CD4-positive, alpha-beta memory T cell (primary cell): ENCODE measurements at regions not wholly inside any gene's neighbourhood (a gene's known extent, or its start where the extent isn't known, plus 50 kb on each side); places are given as distances from the start of the nearest gene placed in this dataset.

Experiments used
- CTCF ChIA-PET: fragments of 350-600 bp; sonication (Branson Sonifier 250); formaldehyde crosslinking; loops from one replicate; lab custom pipeline; 2021; ENCODE audit warnings: inconsistent platforms; ENCODE audit not compliant: partially characterized antibody; lab: Charles Lee
- POLR2A ChIA-PET: fragments of 350-600 bp; sonication (Branson Sonifier 250); formaldehyde crosslinking; loops from one replicate; lab custom pipeline; 2021; ENCODE audit not compliant: partially characterized antibody; lab: Charles Lee
- DNase-seq, 5 donors: peaks; one replicate each; pipeline versions ENCODE4 v3.0.0 to v3.0.0-alpha.2; 2020 to 2022; ENCODE audit warnings: mixed read lengths in 1 of 5
- H3K27ac ChIP-seq: one replicate; pipeline ENCODE4 v1.7.0; 2013; ENCODE audit warnings: low read depth, low read length
- H3K27me3 ChIP-seq: 2 replicates; pipeline ENCODE4 v1.7.0; 2013; ENCODE audit warnings: mild to moderate bottlenecking, low read length, moderate library complexity; ENCODE audit not compliant: insufficient read depth
- H3K36me3 ChIP-seq: 2 replicates; pipeline ENCODE4 v1.7.0; 2013; ENCODE audit warnings: mild to moderate bottlenecking, low read length, moderate library complexity; ENCODE audit not compliant: insufficient read depth
- H3K4me1 ChIP-seq: 2 replicates; pipeline ENCODE4 v1.7.0; 2013; ENCODE audit warnings: mild to moderate bottlenecking, low read length, moderate library complexity; ENCODE audit not compliant: insufficient read depth
- H3K4me3 ChIP-seq, 2 donors: one replicate each; pipeline ENCODE4 v1.7.0; 2013; ENCODE audit warnings: low read length in 2 of 2, mild to moderate bottlenecking in 1 of 2
- H3K9me3 ChIP-seq, 2 donors: one replicate each; pipeline ENCODE4 v1.7.0; 2013; ENCODE audit warnings: low read length in 2 of 2, control low read depth in 1 of 2; ENCODE audit not compliant: control insufficient read depth in 1 of 2
- H3K27ac Mint-ChIP-seq, 7 donors: one replicate each; pipeline ENCODE4 v1.8.0; 2020 to 2021; ENCODE audit warnings: mixed read lengths in 7 of 7, mild to moderate bottlenecking in 6 of 7, inconsistent platforms in 3 of 7, moderate library complexity in 3 of 7
- H3K27me3 Mint-ChIP-seq, 2 donors: one replicate each; pipeline ENCODE4 v1.8.0; 2020 to 2021; ENCODE audit warnings: mixed read lengths in 2 of 2
- H3K36me3 Mint-ChIP-seq, 2 donors: one replicate each; pipeline ENCODE4 v1.8.0; 2020 to 2021; ENCODE audit warnings: mixed read lengths in 2 of 2, inconsistent platforms in 1 of 2, mild to moderate bottlenecking in 1 of 2
- H3K4me1 Mint-ChIP-seq, 4 donors: one replicate each; pipeline ENCODE4 v1.8.0; 2020 to 2021; ENCODE audit warnings: mixed read lengths in 4 of 4, mild to moderate bottlenecking in 1 of 4
- H3K4me3 Mint-ChIP-seq, 8 donors: one replicate each; pipeline ENCODE4 v1.8.0; 2020 to 2021; ENCODE audit warnings: mixed read lengths in 8 of 8, mild to moderate bottlenecking in 7 of 8, moderate library complexity in 6 of 8, inconsistent platforms in 3 of 8
- H3K9me3 Mint-ChIP-seq, 8 donors: one replicate each; pipeline ENCODE4 v1.8.0; 2020 to 2021; ENCODE audit warnings: mixed read lengths in 8 of 8, mild to moderate bottlenecking in 5 of 8, inconsistent platforms in 3 of 8, moderate library complexity in 1 of 8
- intact Hi-C: fragments of 100-400 bp; cut with micrococcal nuclease; formaldehyde crosslinking; loops from one replicate; pipeline ENCODE4 v1.15.1; 2023

- Mint-ChIP-seq H3K27me3 (peaks cover 0 to 6% of the 10 kb centered on the region in 2 donors), H3K36me3 (no peaks in the 10 kb centered on the region), H3K27ac (no peak overlapping the region), H3K9me3 (no peaks in the 10 kb centered on the region), H3K4me1 (no peaks in the 10 kb centered on the region), H3K4me3 (no peak overlapping the region)
- Histone ChIP-seq H3K27me3 (no peaks in the 10 kb centered on the region), H3K9me3 (no peaks in the 10 kb centered on the region), H3K4me3 (no peak overlapping the region), H3K4me1 (no peaks in the 10 kb centered on the region), H3K27ac (no peak overlapping the region), H3K36me3 (no peaks in the 10 kb centered on the region)
- CTCF ChIA-PET, result no interaction called here
- POLR2A ChIA-PET, result no interaction called here
- DNase-seq, result no peak
- intact Hi-C loops, result loop anchor here (10.0 kb wide), 1 partner anchor 1781 kb away; no protein-coding TSS in a partner anchor
These were observed 99.1 kb upstream of the USP38 start for GRCh38 chr4:143085659-143086058.

- H3K36me3 ChIP-seq, result no peaks in the 10 kb centered on the region
- no peak overlapping the region for H3K27ac ChIP-seq
- intact Hi-C loops, result loop anchor here (10.0 kb wide), 1 partner anchor 1784 kb away; no protein-coding TSS in a partner anchor
- CTCF ChIA-PET, result no interaction called here
- no peaks in the 10 kb centered on the region for H3K27me3 ChIP-seq
- POLR2A ChIA-PET, result no interaction called here
- H3K9me3 ChIP-seq, result no peaks in the 10 kb centered on the region
- no peak for DNase-seq
- no peak overlapping the region for H3K4me3 ChIP-seq
- Mint-ChIP-seq H3K9me3 (peaks cover 0 to 2% (median 0%) of the 10 kb centered on the region in 8 donors), H3K36me3 (no peaks in the 10 kb centered on the region), H3K4me1 (no peaks in the 10 kb centered on the region), H3K4me3 (no peak overlapping the region), H3K27ac (no peak overlapping the region), H3K27me3 (peaks cover 0 to 1% of the 10 kb centered on the region in 2 donors)
- no peaks in the 10 kb centered on the region for H3K4me1 ChIP-seq
These were observed 95.4 kb upstream of the USP38 start for GRCh38 chr4:143089291-143089690.

- Histone ChIP-seq H3K4me1 (no peaks in the 10 kb centered on the region), H3K27me3 (no peaks in the 10 kb centered on the region), H3K9me3 (no peaks in the 10 kb centered on the region), H3K4me3 (no peak overlapping the region), H3K27ac (no peak overlapping the region), H3K36me3 (no peaks in the 10 kb centered on the region)
- intact Hi-C loops, result loop anchor here (10.0 kb wide), 1 partner anchor 1785 kb away; no protein-coding TSS in a partner anchor
- DNase-seq, result no peak
- Mint-ChIP-seq H3K9me3 (peaks cover 0 to 2% (median 0%) of the 10 kb centered on the region in 8 donors), H3K36me3 (no peaks in the 10 kb centered on the region), H3K27ac (no peak overlapping the region), H3K4me3 (no peak overlapping the region), H3K4me1 (no peaks in the 10 kb centered on the region), H3K27me3 (peaks cover 0 to 1% of the 10 kb centered on the region in 2 donors)
- POLR2A ChIA-PET, result no interaction called here
- CTCF ChIA-PET, result no interaction called here
These were observed 94.9 kb upstream of the USP38 start for GRCh38 chr4:143089847-143090246.

- CTCF ChIA-PET, result no interaction called here
These were observed 92.9 kb upstream of the USP38 start for GRCh38 chr4:143091862-143092261.

GRCh38 chr4:143095447-143095846 lies 89.3 kb upstream of the USP38 start:
- Histone ChIP-seq H3K9me3 (no peaks in the 10 kb centered on the region), H3K4me3 (no peak overlapping the region), H3K36me3 (no peaks in the 10 kb centered on the region), H3K4me1 (no peaks in the 10 kb centered on the region), H3K27ac (no peak overlapping the region), H3K27me3 (no peaks in the 10 kb centered on the region)
- Mint-ChIP-seq H3K27ac (no peak overlapping the region), H3K27me3 (peaks cover 0 to 2% of the 10 kb centered on the region in 2 donors), H3K4me1 (no peaks in the 10 kb centered on the region), H3K9me3 (peaks cover 0 to 4% (median under 1%) of the 10 kb centered on the region in 8 donors), H3K4me3 (no peak overlapping the region), H3K36me3 (no peaks in the 10 kb centered on the region)
- intact Hi-C loops, result no loop called here
- ChIA-PET POLR2A (no interaction called here), CTCF (no interaction called here)
- DNase-seq, result no peak

More at GRCh38 chr4:143091862-143092261, 92.9 kb upstream of the USP38 start:
- Mint-ChIP-seq H3K36me3 (no peaks in the 10 kb centered on the region), H3K27me3 (peaks cover 0 to 1% of the 10 kb centered on the region in 2 donors), H3K4me3 (no peak overlapping the region), H3K9me3 (peaks cover 0 to 2% (median 0%) of the 10 kb centered on the region in 8 donors), H3K4me1 (no peaks in the 10 kb centered on the region), H3K27ac (no peak overlapping the region)
- Histone ChIP-seq H3K36me3 (no peaks in the 10 kb centered on the region), H3K27ac (no peak overlapping the region), H3K9me3 (no peaks in the 10 kb centered on the region), H3K4me3 (no peak overlapping the region), H3K27me3 (no peaks in the 10 kb centered on the region), H3K4me1 (no peaks in the 10 kb centered on the region)
- POLR2A ChIA-PET, result no interaction called here
- intact Hi-C loops, result no loop called here
- no peak for DNase-seq

- no peaks in the 10 kb centered on the region for H3K4me1 Mint-ChIP-seq
- H3K4me1 ChIP-seq, result no peaks in the 10 kb centered on the region
- no peak overlapping the region for H3K4me3 Mint-ChIP-seq
- no peak overlapping the region for H3K4me3 ChIP-seq
- ChIA-PET CTCF (no interaction called here), POLR2A (no interaction called here)
- no peaks in the 10 kb centered on the region for H3K27me3 ChIP-seq
- no peaks in the 10 kb centered on the region for H3K9me3 ChIP-seq
- no peak overlapping the region for H3K27ac ChIP-seq
- no peak overlapping the region for H3K27ac Mint-ChIP-seq
- intact Hi-C loops, result no loop called here
- peaks cover 0 to 2% of the 10 kb centered on the region in 2 donors for H3K27me3 Mint-ChIP-seq
- no peak for DNase-seq
- peaks cover 0 to 4% (median 0%) of the 10 kb centered on the region in 8 donors for H3K9me3 Mint-ChIP-seq
- no peaks in the 10 kb centered on the region for H3K36me3 ChIP-seq
- H3K36me3 Mint-ChIP-seq, result no peaks in the 10 kb centered on the region
These were observed 87.0 kb upstream of the USP38 start for GRCh38 chr4:143097751-143098150.

- Mint-ChIP-seq H3K36me3 (no peaks in the 10 kb centered on the region), H3K9me3 (peaks cover 0 to 4% (median 0%) of the 10 kb centered on the region in 8 donors), H3K27ac (no peak overlapping the region), H3K4me1 (no peaks in the 10 kb centered on the region), H3K4me3 (no peak overlapping the region), H3K27me3 (peaks cover 0 to 2% of the 10 kb centered on the region in 2 donors)
- Histone ChIP-seq H3K9me3 (no peaks in the 10 kb centered on the region), H3K27me3 (no peaks in the 10 kb centered on the region), H3K36me3 (no peaks in the 10 kb centered on the region), H3K27ac (no peak overlapping the region), H3K4me3 (no peak overlapping the region), H3K4me1 (no peaks in the 10 kb centered on the region)
- POLR2A ChIA-PET, result no interaction called here
- DNase-seq, result no peak
- CTCF ChIA-PET, result no interaction called here
- intact Hi-C loops, result no loop called here
These were observed 85.0 kb upstream of the USP38 start for GRCh38 chr4:143099693-143100092.

GRCh38 chr4:143109376-143109775 lies 75.3 kb upstream of the USP38 start:
- no peak overlapping the region for H3K4me3 ChIP-seq
- Mint-ChIP-seq H3K4me1 (no peaks in the 10 kb centered on the region), H3K27me3 (peaks cover 3 to 5% of the 10 kb centered on the region in 2 donors), H3K9me3 (peaks cover 0 to 9% (median 4%) of the 10 kb centered on the region in 8 donors), H3K36me3 (no peaks in the 10 kb centered on the region), H3K27ac (no peak overlapping the region), H3K4me3 (no peak overlapping the region)
- no peaks in the 10 kb centered on the region for H3K27me3 ChIP-seq
- DNase-seq, result no peak
- no peaks in the 10 kb centered on the region for H3K36me3 ChIP-seq
- CTCF ChIA-PET, result no interaction called here
- H3K9me3 ChIP-seq, result no peaks in the 10 kb centered on the region
- POLR2A ChIA-PET, result no interaction called here
- intact Hi-C loops, result no loop called here
- no peak overlapping the region for H3K27ac ChIP-seq
- H3K4me1 ChIP-seq, result no peaks in the 10 kb centered on the region
